ENCODE measurements at regions not wholly inside any gene's neighbourhood (a gene's known extent, or its start where the extent isn't known, plus 50 kb on each side); places are given as distances from the start of the nearest gene placed in this dataset.
"Not testable (repeated sequence)": the region's sequence is repeated elsewhere in the genome, so short reads cannot be mapped to it uniquely, and the experiment has no call there.

DNA sequence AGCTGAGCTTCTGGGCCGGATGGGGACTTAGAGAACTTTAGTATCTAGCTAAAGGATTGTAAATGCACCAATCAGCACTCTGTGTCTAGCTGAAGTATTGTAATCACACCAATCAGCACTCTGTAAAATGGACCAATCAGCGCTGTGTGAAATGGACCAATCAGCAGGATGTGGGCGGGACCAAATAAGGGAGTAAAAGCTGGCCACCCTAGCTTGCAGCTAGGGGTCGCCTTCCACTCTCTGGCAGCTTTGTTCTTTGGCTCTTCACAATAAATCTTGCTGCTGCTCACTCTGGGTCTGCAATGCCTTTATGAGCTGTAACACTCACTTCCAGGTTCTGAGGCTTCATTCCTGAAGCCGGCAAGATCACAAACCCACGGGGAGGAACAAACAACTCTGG, 354.0 kb downstream of the PRR16 start:
- H3K4me1 ChIP-seq (ENCODE audit: insufficient read depth, low read length): no peaks in the 10 kb centered on the region
- H3K27ac ChIP-seq (ENCODE audit: low read depth, low read length): no peak overlapping the region
- no peaks in the 10 kb centered on the region for H4K20me1 ChIP-seq (ENCODE audit: insufficient read depth, low read length)
- H3K79me2 ChIP-seq (ENCODE audit: insufficient read depth, low read length): no peaks in the 10 kb centered on the region
- DNase-seq (ENCODE audit: insufficient read length, low spot score, missing footprints): no peak
- no peak overlapping the region for H2AFZ ChIP-seq (ENCODE audit: low read length)
- H3K27me3 ChIP-seq (ENCODE audit: insufficient read depth, low read length): no peaks in the 10 kb centered on the region
- no peak overlapping the region for H3K4me3 ChIP-seq (ENCODE audit: insufficient read depth, low read length)
- H3K36me3 ChIP-seq (ENCODE audit: insufficient read depth, low read length): no peaks in the 10 kb centered on the region
- no peaks in the 10 kb centered on the region for H3K9me3 ChIP-seq (ENCODE audit: low read depth, low read length)
- H3K4me2 ChIP-seq (ENCODE audit: insufficient read depth, low read length): no peak overlapping the region
- TF ChIP-seq, protein P1, sequence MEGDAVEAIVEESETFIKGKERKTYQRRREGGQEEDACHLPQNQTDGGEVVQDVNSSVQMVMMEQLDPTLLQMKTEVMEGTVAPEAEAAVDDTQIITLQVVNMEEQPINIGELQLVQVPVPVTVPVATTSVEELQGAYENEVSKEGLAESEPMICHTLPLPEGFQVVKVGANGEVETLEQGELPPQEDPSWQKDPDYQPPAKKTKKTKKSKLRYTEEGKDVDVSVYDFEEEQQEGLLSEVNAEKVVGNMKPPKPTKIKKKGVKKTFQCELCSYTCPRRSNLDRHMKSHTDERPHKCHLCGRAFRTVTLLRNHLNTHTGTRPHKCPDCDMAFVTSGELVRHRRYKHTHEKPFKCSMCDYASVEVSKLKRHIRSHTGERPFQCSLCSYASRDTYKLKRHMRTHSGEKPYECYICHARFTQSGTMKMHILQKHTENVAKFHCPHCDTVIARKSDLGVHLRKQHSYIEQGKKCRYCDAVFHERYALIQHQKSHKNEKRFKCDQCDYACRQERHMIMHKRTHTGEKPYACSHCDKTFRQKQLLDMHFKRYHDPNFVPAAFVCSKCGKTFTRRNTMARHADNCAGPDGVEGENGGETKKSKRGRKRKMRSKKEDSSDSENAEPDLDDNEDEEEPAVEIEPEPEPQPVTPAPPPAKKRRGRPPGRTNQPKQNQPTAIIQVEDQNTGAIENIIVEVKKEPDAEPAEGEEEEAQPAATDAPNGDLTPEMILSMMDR (IDR thresholded peaks at IDR 0.05; ENCODE audit: extremely low read depth, low read depth, low read length): no peak

DNA sequence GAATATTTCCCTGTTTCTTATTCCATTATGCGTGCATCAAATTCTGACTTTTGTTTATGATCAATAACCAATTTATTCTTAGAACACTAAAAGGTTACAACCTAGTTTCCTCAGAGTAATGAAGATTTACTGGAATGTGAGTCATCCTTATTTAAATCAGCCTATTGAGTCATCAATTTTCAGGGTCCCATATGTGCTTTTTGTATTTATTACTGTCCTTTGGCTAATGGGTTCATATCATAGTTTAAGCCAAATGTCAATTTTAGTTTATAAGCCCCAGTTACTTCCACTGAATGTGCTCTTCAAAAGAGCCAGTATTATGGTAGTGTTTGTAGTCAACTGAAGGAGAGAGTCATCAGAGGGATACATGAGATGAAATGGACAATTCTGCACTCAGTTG, 359.2 kb downstream of the PRR16 start:
- Histone ChIP-seq H3K36me3 (ENCODE audit: insufficient read depth, low read length) (no peaks in the 10 kb centered on the region), H2AFZ (ENCODE audit: low read length) (no peak overlapping the region), H4K20me1 (ENCODE audit: insufficient read depth, low read length) (no peaks in the 10 kb centered on the region), H3K9me3 (ENCODE audit: low read depth, low read length) (no peaks in the 10 kb centered on the region), H3K4me3 (ENCODE audit: insufficient read depth, low read length) (no peak overlapping the region), H3K27ac (ENCODE audit: low read depth, low read length) (no peak overlapping the region), H3K79me2 (ENCODE audit: insufficient read depth, low read length) (no peaks in the 10 kb centered on the region), H3K4me1 (ENCODE audit: insufficient read depth, low read length) (no peaks in the 10 kb centered on the region), H3K27me3 (ENCODE audit: insufficient read depth, low read length) (no peaks in the 10 kb centered on the region), H3K4me2 (ENCODE audit: insufficient read depth, low read length) (no peak overlapping the region)
- no peak for DNase-seq (ENCODE audit: insufficient read length, low spot score, missing footprints)
- TF ChIP-seq, protein P1 (IDR thresholded peaks at IDR 0.05; ENCODE audit: extremely low read depth, low read depth, low read length): no peak

DNA sequence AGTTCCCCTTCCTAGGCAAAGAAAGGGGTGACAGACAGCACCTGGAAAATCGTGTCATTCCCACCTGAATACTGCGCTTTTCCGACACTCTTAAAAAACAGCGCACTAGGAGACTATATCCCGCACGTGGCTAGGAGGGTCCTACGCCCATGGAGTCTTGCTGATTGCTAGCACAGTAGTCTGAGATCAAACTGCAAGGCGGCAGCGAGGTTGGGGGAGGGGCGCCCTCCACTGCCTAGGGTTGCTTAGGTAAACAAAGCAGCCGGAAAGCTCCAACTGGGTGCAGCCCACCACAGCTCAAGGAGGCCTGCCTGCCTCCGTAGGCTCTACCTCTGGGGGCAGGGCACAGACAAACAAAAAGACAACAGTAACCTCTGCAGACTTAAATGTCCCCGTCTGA, 367.5 kb downstream of the PRR16 start:
- H3K27me3 ChIP-seq (ENCODE audit: insufficient read depth, low read length); H3K27ac ChIP-seq (ENCODE audit: low read depth, low read length); H2AFZ ChIP-seq (ENCODE audit: low read length); H4K20me1 ChIP-seq (ENCODE audit: insufficient read depth, low read length); DNase-seq (ENCODE audit: insufficient read length, low spot score, missing footprints); H3K79me2 ChIP-seq (ENCODE audit: insufficient read depth, low read length); H3K4me1 ChIP-seq (ENCODE audit: insufficient read depth, low read length); H3K4me3 ChIP-seq (ENCODE audit: insufficient read depth, low read length); H3K4me2 ChIP-seq (ENCODE audit: insufficient read depth, low read length); H3K36me3 ChIP-seq (ENCODE audit: insufficient read depth, low read length); H3K9me3 ChIP-seq (ENCODE audit: low read depth, low read length): not testable (repeated sequence)

DNA sequence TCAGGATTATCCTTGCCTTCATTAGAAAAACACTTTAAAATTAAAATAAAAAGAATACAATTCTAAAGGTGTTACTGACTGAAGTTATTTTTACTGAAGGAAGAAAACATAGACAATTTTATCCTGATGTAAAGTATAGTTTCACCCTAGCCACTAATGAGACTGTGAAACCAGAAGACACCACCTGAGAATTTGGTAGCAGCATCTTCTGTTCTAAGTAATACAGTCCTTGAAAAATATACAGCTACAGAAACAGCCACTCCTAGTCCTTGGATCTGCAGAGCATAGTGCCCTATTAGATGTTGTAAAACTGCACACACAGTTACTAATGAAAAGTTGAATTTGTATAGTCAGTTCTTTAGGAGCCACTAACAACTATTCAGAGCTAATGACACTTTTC, 377.7 kb downstream of the PRR16 start:
- H3K27ac ChIP-seq (ENCODE audit: low read depth, low read length): no peak overlapping the region
- no peaks in the 10 kb centered on the region for H3K36me3 ChIP-seq (ENCODE audit: insufficient read depth, low read length)
- no peaks in the 10 kb centered on the region for H3K27me3 ChIP-seq (ENCODE audit: insufficient read depth, low read length)
- H3K79me2 ChIP-seq (ENCODE audit: insufficient read depth, low read length): no peaks in the 10 kb centered on the region
- no peak overlapping the region for H3K4me2 ChIP-seq (ENCODE audit: insufficient read depth, low read length)
- TF ChIP-seq, protein P1 (IDR thresholded peaks at IDR 0.05; ENCODE audit: extremely low read depth, low read depth, low read length): no peak
- no peaks in the 10 kb centered on the region for H4K20me1 ChIP-seq (ENCODE audit: insufficient read depth, low read length)
- H3K4me3 ChIP-seq (ENCODE audit: insufficient read depth, low read length): no peak overlapping the region
- DNase-seq (ENCODE audit: insufficient read length, low spot score, missing footprints): no peak
- no peak overlapping the region for H2AFZ ChIP-seq (ENCODE audit: low read length)
- no peaks in the 10 kb centered on the region for H3K4me1 ChIP-seq (ENCODE audit: insufficient read depth, low read length)
- H3K9me3 ChIP-seq (ENCODE audit: low read depth, low read length): no peaks in the 10 kb centered on the region

All from osteoblast (primary cell).